Lower leg skin (tissue), 4 donors: ENCODE measurements at regions not wholly inside any gene's neighbourhood (a gene's known extent, or its start where the extent isn't known, plus 50 kb on each side); places are given as distances from the start of the nearest gene placed in this dataset.
"Not testable (repeated sequence)": the region's sequence is repeated elsewhere in the genome, so short reads cannot be mapped to it uniquely, and the experiment has no call there.

Experiments
- DNase-seq, 2 donors: peaks; one replicate each; pipeline ENCODE4 v3.0.0-alpha.2; 2019; ENCODE audit warnings: low spot score in 2 of 2
- H3K4me3 ChIP-seq: fragments of 200-600 bp; sonication (generic); 2 replicates; pipeline ENCODE4 v1.5.1; 2017; ENCODE audit warnings: mild to moderate bottlenecking, low read depth; ENCODE audit not compliant: poor library complexity, severe bottlenecking
- CTCF ChIP-seq, 3 donors: fragments of 450-650 bp; IDR thresholded peaks; one replicate each; pipeline ENCODE4 v1.5.1; 2016; ENCODE audit warnings: antibody characterized with exemption in 3 of 3, mild to moderate bottlenecking in 3 of 3, moderate library complexity in 2 of 3
- POLR2A ChIP-seq, 2 donors: fragments of 450-650 bp; IDR thresholded peaks; one replicate each; pipeline ENCODE4 v1.6.1; 2016 to 2017; ENCODE audit warnings: antibody characterized with exemption in 2 of 2, mild to moderate bottlenecking in 1 of 2, moderate library complexity in 1 of 2
- WGBS, 2 donors: methylation state at CpG; one replicate each; pipeline ENCODE4 v1.1.5; 2018; 5-methylcytosine and 5-hydroxymethylcytosine counted together
- intact Hi-C: fragments of 100-400 bp; cut with DNase I; formaldehyde crosslinking; loops from one replicate; pipeline ENCODE4 v1.15.0; 2023; ENCODE audit warnings: low total_unique reads

GRCh38 chr6:6458172-6458571, 130.3 kb upstream of the LY86 start:
- no peak overlapping the region for H3K4me3 ChIP-seq
- DNase-seq, result no peak
- intact Hi-C loops, result no loop called here
- 68 to 74% methylated on average over 2 of the region's 2 CpGs for WGBS, 2 donors
- no peak for TF ChIP-seq CTCF (IDR thresholded peaks at IDR 0.05)
- TF ChIP-seq POLR2A (IDR thresholded peaks at IDR 0.05), result no peak

- intact Hi-C loops, H3K4me3 ChIP-seq, DNase-seq: not testable (repeated sequence)
- WGBS, 2 donors, result 89 to 90% methylated on average over 4 of the region's 4 CpGs
Observed at GRCh38 chr6:6459963-6460362, 128.6 kb upstream of the LY86 start.

- no peak for TF ChIP-seq CTCF (IDR thresholded peaks at IDR 0.05)
- TF ChIP-seq POLR2A (IDR thresholded peaks at IDR 0.05), result no peak
- no peak overlapping the region for H3K4me3 ChIP-seq
- intact Hi-C loops, result no loop called here
- DNase-seq, result no peak
- 79% methylated on average over 2 of the region's 2 CpGs for WGBS, 2 donors
Observed at GRCh38 chr6:6460416-6460815, 128.1 kb upstream of the LY86 start.

GRCh38 chr6:6461138-6461537, 127.4 kb upstream of the LY86 start:
- no peak overlapping the region for H3K4me3 ChIP-seq
- no peak for DNase-seq
- 56 to 67% methylated on average over 4 of the region's 4 CpGs for WGBS, 2 donors
- TF ChIP-seq CTCF (IDR thresholded peaks at IDR 0.05), result no peak
- TF ChIP-seq POLR2A (IDR thresholded peaks at IDR 0.05), result no peak
- intact Hi-C loops, result no loop called here

GRCh38 chr6:6466967-6467761, 121.4 kb upstream of the LY86 start:
- WGBS, 2 donors, result 68 to 69% methylated on average over 12 of the region's 12 CpGs
- intact Hi-C loops, result no loop called here
- TF ChIP-seq CTCF (IDR thresholded peaks at IDR 0.05), result no peak
- no peak for TF ChIP-seq POLR2A (IDR thresholded peaks at IDR 0.05)
- DNase-seq, result no peak
- H3K4me3 ChIP-seq, result no peak overlapping the region

- 50 to 56% methylated on average over 8 of the region's 8 CpGs for WGBS, 2 donors
- DNase-seq, result peak; percentile 75 to 90
- intact Hi-C loops, result no loop called here
- no peak for TF ChIP-seq POLR2A (IDR thresholded peaks at IDR 0.05)
- no peak for TF ChIP-seq CTCF (IDR thresholded peaks at IDR 0.05)
- H3K4me3 ChIP-seq, result no peak overlapping the region
Observed at GRCh38 chr6:6469074-6469473, 119.4 kb upstream of the LY86 start.
